ENCODE measurements at regions not wholly inside any gene's neighbourhood (a gene's known extent, or its start where the extent isn't known, plus 50 kb on each side); places are given as distances from the start of the nearest gene placed in this dataset.

- CTCF ChIA-PET, result no interaction called here
- no peaks in the 10 kb centered on the region for H3K4me1 Mint-ChIP-seq
- H3K27me3 Mint-ChIP-seq, result peaks cover 12% of the 10 kb centered on the region
- peak; percentile 42 for DNase-seq
- no peak overlapping the region for H3K4me3 Mint-ChIP-seq
- H3K36me3 Mint-ChIP-seq, result no peaks in the 10 kb centered on the region
- no peaks in the 10 kb centered on the region for H3K9me3 Mint-ChIP-seq
- H3K27ac Mint-ChIP-seq, result no peak overlapping the region
Measured at GRCh38 chr22:23404689-23405365, 175.3 kb downstream of the IGLL1 start.

DNA sequence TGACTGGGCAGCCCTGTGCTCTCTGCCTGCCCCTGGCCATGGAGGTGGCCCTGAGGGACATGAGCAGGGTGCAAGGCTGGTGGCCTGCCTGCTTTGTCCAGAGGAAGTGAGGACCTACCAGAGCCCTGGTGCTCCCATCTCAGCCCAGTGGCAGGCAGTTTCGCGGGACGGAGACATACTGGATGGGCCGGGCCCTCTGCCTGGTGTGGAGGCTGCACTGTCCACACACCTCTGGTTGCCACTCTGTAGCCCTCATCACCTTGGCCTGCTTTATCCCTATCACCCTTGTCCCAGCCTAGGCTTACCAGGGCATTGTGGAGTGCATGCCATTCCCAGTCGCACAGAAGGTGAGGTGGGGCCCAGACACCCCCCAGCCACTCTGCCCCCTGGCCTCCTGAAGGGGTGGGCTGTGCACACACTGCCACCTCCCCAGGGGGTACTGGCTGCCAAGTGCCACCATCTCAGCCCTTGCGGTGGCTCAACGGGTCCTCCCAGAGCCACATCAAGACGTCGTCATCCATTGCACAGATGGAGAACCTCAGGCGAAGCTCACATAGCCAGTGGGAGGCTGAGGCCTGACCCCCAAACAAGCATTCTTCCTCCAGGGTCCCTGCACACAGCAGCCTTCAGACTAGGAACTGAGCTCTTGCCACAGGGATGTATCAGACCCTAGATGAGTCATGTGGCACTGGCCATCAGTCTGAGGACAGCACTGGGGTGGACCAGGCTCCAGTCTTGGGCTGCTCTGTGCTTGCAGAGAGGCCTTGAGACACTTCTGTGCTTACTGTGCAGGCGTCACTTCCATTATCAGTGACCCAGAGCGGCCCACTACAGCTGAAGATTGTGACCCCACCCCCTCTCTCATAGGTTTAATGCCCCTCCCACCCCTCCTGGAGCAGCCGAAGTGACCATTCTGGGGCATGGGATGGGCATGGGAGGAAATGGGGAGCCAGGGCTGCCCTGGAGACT lies 176.1 kb downstream of the IGLL1 start:
- H3K4me3 Mint-ChIP-seq, result no peak overlapping the region
- peaks cover 12% of the 10 kb centered on the region for H3K27me3 Mint-ChIP-seq
- H3K36me3 Mint-ChIP-seq, result no peaks in the 10 kb centered on the region

DNA sequence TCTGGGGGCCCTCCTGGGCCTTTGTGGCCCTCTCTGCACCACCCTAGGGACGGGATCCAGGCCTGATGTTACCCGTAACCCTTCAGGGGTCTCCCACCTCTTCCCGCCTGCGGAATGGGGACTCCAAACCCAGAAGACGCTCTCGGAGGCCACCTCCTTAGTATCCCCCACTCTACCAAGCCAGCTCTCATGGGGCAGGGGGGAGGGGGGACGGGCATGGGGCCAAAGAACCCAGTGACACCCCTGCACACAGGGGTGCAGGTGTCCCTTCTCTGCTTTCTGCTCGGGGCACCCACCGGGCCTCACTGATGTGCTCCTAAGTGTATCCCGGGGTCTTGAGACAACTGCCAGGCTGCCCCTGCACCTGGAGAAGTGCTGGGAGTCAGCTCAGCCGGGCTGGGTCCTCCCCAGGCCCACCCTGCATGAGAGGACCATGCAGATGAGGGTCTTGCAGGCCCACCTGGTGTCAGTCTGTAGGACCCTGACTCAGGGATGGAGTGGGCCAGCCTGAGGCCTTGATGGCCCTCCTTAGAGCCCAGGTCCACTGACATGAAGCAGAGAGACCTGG lies 176.9 kb downstream of the IGLL1 start:
- no peaks in the 10 kb centered on the region for H3K36me3 Mint-ChIP-seq
- CTCF ChIA-PET, result interaction anchor here (1.2 kb wide), 1 partner anchor 8 kb away, joined by 3 read pairs; no protein-coding TSS in a partner anchor
- no peaks in the 10 kb centered on the region for H3K4me1 Mint-ChIP-seq
- no peaks in the 10 kb centered on the region for H3K9me3 Mint-ChIP-seq
- no peak overlapping the region for H3K4me3 Mint-ChIP-seq
- DNase-seq, result no peak
- H3K27ac Mint-ChIP-seq, result no peak overlapping the region
- H3K27me3 Mint-ChIP-seq, result peaks cover 12% of the 10 kb centered on the region

More for the DNA sequence above, 176.1 kb downstream of the IGLL1 start:
- no peak for DNase-seq
- no peak overlapping the region for H3K27ac Mint-ChIP-seq
- CTCF ChIA-PET, result interaction anchor here (1.2 kb wide), 1 partner anchor 8 kb away, joined by 3 read pairs; no protein-coding TSS in a partner anchor
- no peaks in the 10 kb centered on the region for H3K4me1 Mint-ChIP-seq
- H3K9me3 Mint-ChIP-seq, result no peaks in the 10 kb centered on the region

GRCh38 chr22:23402275-23403151 lies 177.6 kb downstream of the IGLL1 start:
- H3K27ac Mint-ChIP-seq, result no peak overlapping the region
- peak; percentile 72 for DNase-seq
- no peak overlapping the region for H3K4me3 Mint-ChIP-seq
- H3K27me3 Mint-ChIP-seq, result peaks cover 12% of the 10 kb centered on the region
- no peaks in the 10 kb centered on the region for H3K4me1 Mint-ChIP-seq
- CTCF ChIA-PET, result interaction anchor here (1.2 kb wide), 1 partner anchor 9 kb away, joined by 3 read pairs; no protein-coding TSS in a partner anchor
- no peaks in the 10 kb centered on the region for H3K36me3 Mint-ChIP-seq
- H3K9me3 Mint-ChIP-seq, result no peaks in the 10 kb centered on the region

DNA sequence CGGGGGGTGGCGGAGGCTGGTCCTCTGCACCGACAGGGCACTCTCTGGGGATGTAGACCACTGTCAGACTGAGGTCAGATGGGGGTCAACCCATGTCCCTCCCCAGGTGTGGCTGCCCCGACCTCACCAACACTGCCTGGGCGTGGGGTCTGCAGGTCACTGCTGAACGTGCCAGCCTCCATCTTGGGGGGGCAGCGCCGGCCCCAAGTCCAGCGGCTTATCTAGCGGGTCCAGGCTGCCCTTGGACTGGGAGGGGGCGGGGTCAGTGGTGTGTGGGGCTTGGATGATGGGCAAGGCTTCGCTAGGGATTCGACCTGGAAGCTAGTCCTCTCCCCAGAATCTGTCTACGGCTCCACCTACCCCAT lies 178.2 kb downstream of the IGLL1 start:
- H3K27me3 Mint-ChIP-seq, result peaks cover 12% of the 10 kb centered on the region
- H3K4me3 Mint-ChIP-seq, result no peak overlapping the region
- H3K9me3 Mint-ChIP-seq, result no peaks in the 10 kb centered on the region
- CTCF ChIA-PET, result no interaction called here
- H3K4me1 Mint-ChIP-seq, result no peaks in the 10 kb centered on the region
- no peak for DNase-seq
- H3K36me3 Mint-ChIP-seq, result no peaks in the 10 kb centered on the region
- H3K27ac Mint-ChIP-seq, result no peak overlapping the region

DNA sequence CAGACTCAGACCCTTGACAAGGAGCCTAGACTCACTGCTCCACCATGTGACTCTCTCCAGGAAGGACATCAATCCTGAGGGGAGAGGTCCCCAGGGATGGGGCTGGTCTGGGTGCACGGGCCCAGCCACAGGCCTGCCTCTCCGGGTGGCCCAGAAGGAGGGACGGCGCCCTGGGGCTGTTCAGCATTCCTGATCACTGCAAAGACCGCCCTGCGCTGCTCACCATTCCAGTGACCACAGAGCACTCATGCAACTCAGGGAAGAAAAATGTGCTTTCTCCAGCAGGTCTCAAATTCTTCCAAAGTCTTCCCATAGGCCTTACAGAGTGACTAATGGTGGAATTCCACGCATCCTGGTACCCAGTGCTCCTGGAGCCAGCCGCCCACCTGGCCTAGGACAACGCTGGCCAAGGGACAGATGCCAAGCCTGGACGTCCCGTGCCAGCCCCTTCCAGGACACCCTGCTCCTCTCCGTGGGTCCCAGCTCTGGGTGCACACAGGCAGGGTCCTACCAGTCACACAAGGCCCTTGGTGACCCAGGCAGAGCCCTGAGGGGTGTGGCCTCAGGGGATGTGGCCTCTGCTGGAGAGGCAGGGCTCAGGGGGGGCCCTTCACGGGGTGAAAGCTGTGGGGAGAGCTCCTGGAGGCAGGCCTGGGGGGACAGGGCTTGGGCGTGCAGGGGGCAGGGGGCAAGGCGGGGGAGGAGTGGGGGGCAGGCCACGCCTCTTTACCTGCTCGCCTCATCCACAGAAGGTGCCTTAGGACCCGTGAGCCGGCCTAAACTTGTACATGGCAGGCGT lies 178.8 kb downstream of the IGLL1 start:
- Mint-ChIP-seq H3K27ac (no peak overlapping the region), H3K4me1 (no peaks in the 10 kb centered on the region), H3K36me3 (no peaks in the 10 kb centered on the region), H3K27me3 (peaks cover 12% of the 10 kb centered on the region), H3K9me3 (no peaks in the 10 kb centered on the region), H3K4me3 (no peak overlapping the region)
- DNase-seq, result no peak
- CTCF ChIA-PET, result no interaction called here

DNA sequence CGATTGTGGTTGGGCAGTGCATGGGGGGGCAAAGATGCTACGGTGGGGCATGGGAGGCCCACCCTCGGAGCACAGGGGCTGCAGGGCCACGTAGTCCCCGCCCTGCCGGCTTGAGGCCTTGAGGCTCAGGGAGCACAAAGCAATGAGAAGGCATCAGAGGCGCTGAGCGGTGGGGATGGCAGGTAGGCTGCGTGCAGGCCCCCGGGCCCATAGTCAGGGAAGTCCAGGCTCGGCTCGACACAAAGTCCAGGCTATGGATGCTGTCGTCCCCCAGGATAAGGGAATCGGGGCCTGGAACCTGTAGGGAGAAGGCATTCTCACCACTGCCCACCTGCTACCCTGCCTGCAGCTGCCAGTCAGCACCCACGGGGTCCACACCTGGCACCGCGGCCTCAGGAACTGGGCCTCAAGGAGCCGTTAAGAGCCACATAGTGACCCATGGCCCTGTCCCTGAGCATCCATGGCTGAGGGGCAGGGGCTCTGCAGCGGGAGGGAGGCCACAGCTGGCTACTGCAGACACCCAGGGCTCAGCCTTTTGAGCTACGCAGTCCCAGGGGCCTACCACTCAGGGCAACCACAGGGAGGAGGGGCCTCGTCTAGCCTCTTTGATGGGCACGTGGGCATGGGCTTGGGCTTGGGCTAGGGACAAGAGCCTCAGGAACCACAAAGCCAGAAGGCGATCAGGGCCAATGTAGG lies 179.7 kb downstream of the IGLL1 start:
- Mint-ChIP-seq H3K4me3 (no peak overlapping the region), H3K27ac (no peak overlapping the region), H3K4me1 (no peaks in the 10 kb centered on the region), H3K36me3 (no peaks in the 10 kb centered on the region), H3K27me3 (peaks cover 9% of the 10 kb centered on the region), H3K9me3 (no peaks in the 10 kb centered on the region)
- DNase-seq, result no peak
- CTCF ChIA-PET, result no interaction called here

- CTCF ChIA-PET, result no interaction called here
- Mint-ChIP-seq H3K4me1 (no peaks in the 10 kb centered on the region), H3K9me3 (no peaks in the 10 kb centered on the region), H3K27me3 (peaks cover 1% of the 10 kb centered on the region), H3K27ac (no peak overlapping the region), H3K4me3 (no peak overlapping the region), H3K36me3 (no peaks in the 10 kb centered on the region)
- DNase-seq, result no peak
Measured at GRCh38 chr22:23399367-23400285, 180.5 kb downstream of the IGLL1 start.

DNA sequence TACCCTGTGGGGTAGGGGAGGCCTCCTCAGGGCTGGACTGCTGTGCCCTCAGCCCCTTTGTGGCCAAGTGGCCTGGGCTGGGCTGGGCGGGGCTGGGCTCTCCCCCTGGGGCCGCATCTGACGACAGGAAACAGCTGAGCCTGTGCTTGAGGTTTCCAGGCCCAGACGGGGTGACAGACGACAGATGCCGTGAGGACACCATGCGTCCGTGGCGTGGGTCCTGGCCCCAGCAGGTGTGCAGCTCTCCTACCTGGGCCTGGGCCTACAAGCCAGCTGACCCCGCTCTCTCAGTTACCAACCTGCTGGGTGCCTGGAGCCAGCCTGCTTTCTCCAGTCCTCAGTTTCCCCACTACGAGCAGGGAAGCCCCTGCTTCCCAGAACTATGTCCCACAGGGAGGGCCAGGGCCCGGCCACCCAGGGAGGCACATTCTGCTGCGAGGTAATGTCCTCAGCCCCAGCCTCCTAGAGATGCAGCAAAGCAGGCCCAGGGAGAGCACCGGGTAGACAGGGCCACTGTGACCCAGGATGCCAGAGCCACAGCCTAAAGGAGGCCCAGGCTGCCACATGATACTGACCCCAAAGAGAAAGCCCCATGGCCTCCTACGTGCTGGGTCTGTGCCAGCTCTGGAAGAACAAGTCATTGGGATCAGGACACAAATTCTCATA lies 181.3 kb downstream of the IGLL1 start:
- Mint-ChIP-seq H3K4me3 (no peak overlapping the region), H3K27ac (no peak overlapping the region), H3K27me3 (no peaks in the 10 kb centered on the region), H3K36me3 (no peaks in the 10 kb centered on the region), H3K9me3 (no peaks in the 10 kb centered on the region), H3K4me1 (no peaks in the 10 kb centered on the region)
- CTCF ChIA-PET, result no interaction called here
- DNase-seq, result no peak

DNA sequence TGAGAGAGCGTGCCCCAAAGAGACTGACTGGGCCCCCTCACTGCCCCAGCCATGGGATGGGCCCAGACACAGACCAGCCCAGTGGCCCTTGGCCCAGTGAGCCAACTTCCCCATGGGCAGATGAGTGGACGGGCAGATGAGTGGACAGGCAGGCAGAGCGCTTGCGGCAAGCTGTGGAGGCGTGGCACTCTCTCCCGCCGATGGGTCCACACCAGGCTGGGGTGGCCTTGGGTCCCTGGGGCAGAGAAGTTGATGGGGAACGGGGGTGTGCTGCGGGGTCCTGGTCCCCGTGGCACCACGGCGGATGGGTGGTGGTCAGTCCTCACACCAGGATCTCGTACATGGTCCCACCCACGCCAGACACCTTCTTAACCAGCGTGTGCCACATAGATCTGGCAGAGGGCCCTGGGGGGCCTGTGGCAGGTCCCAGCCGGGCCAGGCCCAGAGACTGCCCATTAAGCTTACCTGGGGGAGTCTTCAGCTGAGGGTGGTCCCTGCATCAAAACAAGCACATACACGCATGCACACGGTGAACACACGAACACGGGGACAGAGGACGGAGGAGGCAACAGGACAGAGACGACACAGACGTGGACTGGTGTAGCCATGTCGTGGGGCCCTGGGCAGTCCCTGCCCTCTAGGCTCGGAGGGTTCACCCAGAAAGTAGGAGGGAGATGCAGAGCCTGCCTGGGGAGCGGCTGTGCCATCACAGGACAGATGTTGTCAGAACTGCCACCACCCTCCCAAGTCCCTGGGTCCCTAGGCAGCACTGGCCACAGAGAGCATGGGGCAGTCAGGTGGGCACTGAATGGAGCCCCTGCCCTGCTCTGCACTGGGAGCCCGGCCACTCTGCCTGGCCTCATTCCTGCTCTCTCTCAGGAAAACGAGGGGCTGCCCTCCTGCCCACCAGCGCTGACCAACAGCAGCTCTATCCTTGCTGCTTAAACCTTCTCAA lies 182.2 kb downstream of the IGLL1 start:
- Mint-ChIP-seq H3K9me3 (no peaks in the 10 kb centered on the region), H3K27me3 (no peaks in the 10 kb centered on the region), H3K27ac (no peak overlapping the region), H3K4me1 (no peaks in the 10 kb centered on the region), H3K36me3 (no peaks in the 10 kb centered on the region), H3K4me3 (no peak overlapping the region)
- CTCF ChIA-PET, result no interaction called here
- no peak for DNase-seq

- DNase-seq, result no peak
- Mint-ChIP-seq H3K27me3 (no peaks in the 10 kb centered on the region), H3K4me1 (no peaks in the 10 kb centered on the region), H3K4me3 (no peak overlapping the region), H3K36me3 (no peaks in the 10 kb centered on the region), H3K27ac (no peak overlapping the region), H3K9me3 (no peaks in the 10 kb centered on the region)
- CTCF ChIA-PET, result no interaction called here
Measured at GRCh38 chr22:23397008-23397612, 183.0 kb downstream of the IGLL1 start.
